ENCODE measurements at regions not wholly inside any gene's neighbourhood (a gene's known extent, or its start where the extent isn't known, plus 50 kb on each side); places are given as distances from the start of the nearest gene placed in this dataset.

DNA sequence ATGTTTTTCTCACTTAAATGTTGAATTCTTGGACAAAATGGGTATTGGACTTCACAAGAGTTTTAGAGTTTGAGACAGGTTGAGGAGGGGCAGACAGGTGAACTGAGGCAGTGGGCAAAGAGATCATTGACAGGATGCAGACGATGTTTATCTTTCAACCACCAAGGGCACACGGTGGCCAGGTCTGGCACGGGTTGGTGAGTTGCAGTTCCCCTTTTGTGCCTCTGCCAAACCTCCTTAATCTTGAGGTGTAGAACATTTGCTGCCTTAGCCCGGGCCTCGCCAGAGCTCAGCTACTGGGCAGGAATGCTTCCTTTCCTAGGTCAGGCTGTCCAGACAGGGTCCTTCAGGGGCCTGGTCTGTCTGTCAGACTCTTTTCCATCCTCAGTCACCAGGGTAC is 567.4 kb upstream of the SOX9 start:
- TF ChIP-seq POLR2AphosphoS5 (IDR thresholded peaks at IDR 0.05) (no peak), EP300 (IDR thresholded peaks at IDR 0.05) (no peak), POLR2A (IDR thresholded peaks at IDR 0.05) (no peak)
- TF ChIP-seq, protein P1, sequence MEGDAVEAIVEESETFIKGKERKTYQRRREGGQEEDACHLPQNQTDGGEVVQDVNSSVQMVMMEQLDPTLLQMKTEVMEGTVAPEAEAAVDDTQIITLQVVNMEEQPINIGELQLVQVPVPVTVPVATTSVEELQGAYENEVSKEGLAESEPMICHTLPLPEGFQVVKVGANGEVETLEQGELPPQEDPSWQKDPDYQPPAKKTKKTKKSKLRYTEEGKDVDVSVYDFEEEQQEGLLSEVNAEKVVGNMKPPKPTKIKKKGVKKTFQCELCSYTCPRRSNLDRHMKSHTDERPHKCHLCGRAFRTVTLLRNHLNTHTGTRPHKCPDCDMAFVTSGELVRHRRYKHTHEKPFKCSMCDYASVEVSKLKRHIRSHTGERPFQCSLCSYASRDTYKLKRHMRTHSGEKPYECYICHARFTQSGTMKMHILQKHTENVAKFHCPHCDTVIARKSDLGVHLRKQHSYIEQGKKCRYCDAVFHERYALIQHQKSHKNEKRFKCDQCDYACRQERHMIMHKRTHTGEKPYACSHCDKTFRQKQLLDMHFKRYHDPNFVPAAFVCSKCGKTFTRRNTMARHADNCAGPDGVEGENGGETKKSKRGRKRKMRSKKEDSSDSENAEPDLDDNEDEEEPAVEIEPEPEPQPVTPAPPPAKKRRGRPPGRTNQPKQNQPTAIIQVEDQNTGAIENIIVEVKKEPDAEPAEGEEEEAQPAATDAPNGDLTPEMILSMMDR (IDR thresholded peaks at IDR 0.05): no peak
- Histone ChIP-seq H3K27me3 (no peaks in the 10 kb centered on the region), H3K36me3 (no peaks in the 10 kb centered on the region), H3K4me1 (no peaks in the 10 kb centered on the region), H3K27ac (no peak overlapping the region), H3K9me3 (no peaks in the 10 kb centered on the region), H3K4me3 (no peak overlapping the region)
- no peak for DNase-seq
- WGBS, 5 donors: 54 to 79% (median 74%) methylated on average over 5 of the region's 5 CpGs
- intact Hi-C loops (cut with DNase I; ENCODE audit: low total_unique reads): no loop called here

DNA sequence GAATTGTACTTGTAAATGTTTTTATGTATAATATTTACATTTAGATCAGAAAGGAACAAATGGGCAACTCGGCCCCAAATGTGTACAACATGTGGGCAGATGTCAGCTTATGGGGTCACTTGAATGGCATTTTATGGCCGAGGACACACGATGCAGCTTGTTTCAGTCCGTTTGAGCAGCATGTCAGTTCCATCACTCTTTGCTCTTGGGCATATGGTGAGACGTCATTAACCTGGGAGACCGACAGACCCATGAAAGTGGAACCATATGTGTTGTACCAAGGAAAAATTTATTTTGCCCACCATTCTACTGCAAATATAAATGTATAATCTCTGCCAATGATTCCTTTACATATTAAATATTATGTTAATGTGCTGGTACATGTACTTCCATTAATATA is 561.9 kb upstream of the SOX9 start:
- Histone ChIP-seq H3K9me3 (no peaks in the 10 kb centered on the region), H3K27me3 (no peaks in the 10 kb centered on the region), H3K4me3 (no peak overlapping the region), H3K4me1 (no peaks in the 10 kb centered on the region), H3K27ac (no peak overlapping the region), H3K36me3 (no peaks in the 10 kb centered on the region)
- intact Hi-C loops (cut with DNase I; ENCODE audit: low total_unique reads): no loop called here
- DNase-seq: no peak
- TF ChIP-seq POLR2AphosphoS5 (IDR thresholded peaks at IDR 0.05) (no peak), EP300 (IDR thresholded peaks at IDR 0.05) (no peak), POLR2A (IDR thresholded peaks at IDR 0.05) (no peak)
- TF ChIP-seq, protein P1 (IDR thresholded peaks at IDR 0.05): no peak
- WGBS, 5 donors: 62 to 82% (median 73%) methylated on average over 6 of the region's 6 CpGs

GRCh38 chr17:71572343-71572742 is 548.5 kb upstream of the SOX9 start:
- 66 to 81% (median 78%) methylated on average over 2 of the region's 2 CpGs for WGBS, 5 donors
- H3K9me3 ChIP-seq: peaks cover 0 to 4% (median 0%) of the 10 kb centered on the region in 4 donors
- DNase-seq: no peak
- intact Hi-C loops (cut with DNase I; ENCODE audit: low total_unique reads): no loop called here
- TF ChIP-seq POLR2A (IDR thresholded peaks at IDR 0.05): no peak
- no peak for TF ChIP-seq POLR2AphosphoS5 (IDR thresholded peaks at IDR 0.05)
- TF ChIP-seq EP300 (IDR thresholded peaks at IDR 0.05): no peak
- TF ChIP-seq, protein P1 (IDR thresholded peaks at IDR 0.05): no peak
- no peaks in the 10 kb centered on the region for H3K4me1 ChIP-seq
- no peaks in the 10 kb centered on the region for H3K27me3 ChIP-seq
- H3K36me3 ChIP-seq: no peaks in the 10 kb centered on the region
- no peak overlapping the region for H3K27ac ChIP-seq
- no peak overlapping the region for H3K4me3 ChIP-seq

- no peaks in the 10 kb centered on the region for H3K4me1 ChIP-seq
- 83 to 93% (median 92%) methylated on average over 1 of the region's 1 CpG for WGBS, 5 donors
- no peaks in the 10 kb centered on the region for H3K27me3 ChIP-seq
- H3K36me3 ChIP-seq: no peaks in the 10 kb centered on the region
- no peak for TF ChIP-seq POLR2A (IDR thresholded peaks at IDR 0.05)
- no peak for TF ChIP-seq EP300 (IDR thresholded peaks at IDR 0.05)
- no peak for TF ChIP-seq POLR2AphosphoS5 (IDR thresholded peaks at IDR 0.05)
- TF ChIP-seq, protein P1 (IDR thresholded peaks at IDR 0.05): no peak
- no peak overlapping the region for H3K4me3 ChIP-seq
- intact Hi-C loops (cut with DNase I; ENCODE audit: low total_unique reads): no loop called here
- H3K27ac ChIP-seq: no peak overlapping the region
- DNase-seq: no peak
- H3K9me3 ChIP-seq: peaks cover 0 to 18% (median 9%) of the 10 kb centered on the region in 4 donors
These were observed 542.4 kb upstream of the SOX9 start for GRCh38 chr17:71578446-71578845.

Measured in stomach (tissue), 8 donors.